Breast epithelium (tissue), 3 donors: ENCODE measurements at regions not wholly inside any gene's neighbourhood (a gene's known extent, or its start where the extent isn't known, plus 50 kb on each side); places are given as distances from the start of the nearest gene placed in this dataset.

Source experiments
- CTCF ChIP-seq, 3 donors: fragments of 450-650 bp; IDR thresholded peaks; one replicate each; pipeline ENCODE4 v1.5.1; 2016 to 2017; ENCODE audit warnings: antibody characterized with exemption in 3 of 3, mild to moderate bottlenecking in 3 of 3, moderate library complexity in 3 of 3
- POLR2A ChIP-seq: fragments of 450-650 bp; IDR thresholded peaks from one replicate; pipeline ENCODE4 v1.6.1; 2016; ENCODE audit warnings: antibody characterized with exemption, mild to moderate bottlenecking, moderate library complexity
- POLR2AphosphoS5 ChIP-seq, 3 donors: sonication (generic); formaldehyde crosslinking; IDR thresholded peaks; one replicate each; pipeline ENCODE4 v1.6.1; 2017; ENCODE audit warnings: antibody characterized with exemption in 3 of 3

DNA sequence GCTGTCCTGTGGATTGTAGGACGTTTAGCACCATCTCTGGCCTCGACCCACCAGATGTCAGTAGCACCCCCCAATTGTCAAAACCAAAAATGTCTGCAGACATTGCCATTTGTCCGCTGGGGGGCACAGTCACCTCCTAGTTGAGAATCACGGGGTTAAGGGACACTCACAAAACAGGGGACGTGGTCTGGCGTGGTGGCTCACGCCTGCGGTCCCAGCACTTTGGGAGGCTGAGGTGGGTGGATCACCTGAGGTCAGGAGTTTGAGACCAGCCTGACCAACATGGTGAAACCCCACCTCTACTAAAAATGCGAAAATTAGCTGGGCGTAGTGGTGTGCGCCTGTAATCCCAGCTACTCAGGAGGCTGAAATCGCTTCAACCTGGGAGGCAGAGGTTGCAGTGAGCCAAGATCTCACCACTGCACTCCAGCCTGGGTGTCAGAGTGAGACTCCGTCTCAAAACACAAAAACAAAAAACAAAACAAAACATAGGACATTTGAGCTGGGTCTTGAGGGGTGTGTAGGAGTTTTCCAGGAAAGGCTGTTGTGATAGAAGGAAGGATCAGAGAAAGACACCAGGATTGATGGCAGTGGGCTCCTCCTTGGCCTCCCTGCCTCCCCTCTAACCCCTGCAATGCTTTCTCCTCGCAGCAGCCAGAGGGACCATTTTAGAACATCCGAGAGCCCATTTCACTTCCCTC is 171.8 kb upstream of the GSE1 start:
- TF ChIP-seq POLR2AphosphoS5 (IDR thresholded peaks at IDR 0.05): no peak
- TF ChIP-seq CTCF (IDR thresholded peaks at IDR 0.05): no peak
- no peak for TF ChIP-seq POLR2A
